ENCODE measurements at regions not wholly inside any gene's neighbourhood (a gene's known extent, or its start where the extent isn't known, plus 50 kb on each side); places are given as distances from the start of the nearest gene placed in this dataset.

- peaks cover 42% of the 10 kb centered on the region; the same call in 1 of the 2 replicates for H3K79me2 ChIP-seq (ENCODE audit: insufficient read depth, low read depth, low read length)
- ChIA-PET CTCF (ENCODE audit: unreplicated experiment) (no interaction called here), POLR2A (interaction anchor here (1.2 to 2.5 kb wide), 4 partner anchors 8 to 181 kb away, joined by 4 to 7 read pairs (median 4); partner anchors contain the start of genes AKAP3 and NDUFA9)
- BruUV-seq (replicated peaks) = TSS peak; percentile 89
- intact Hi-C loops (cut with micrococcal nuclease; ENCODE audit: unreplicated experiment) = loop anchor here (2.0 to 5.0 kb wide), 5 partner anchors 181 to 1533 kb away; partner anchors contain the start of genes AKAP3, NDUFA9, PARP11 and RAD51AP1
- H3K4me2 ChIP-seq (ENCODE audit: low read length) = peak overlapping the region; percentile 87
- TF ChIP-seq CTCF (conservative IDR thresholded peaks at IDR 0.05; ENCODE audit: low read length) (no peak), EZH2phosphoT487 (IDR thresholded peaks at IDR 0.05; ENCODE audit: borderline replicate concordance, low read depth, low read length) (no peak)
- H3K9me3 ChIP-seq (ENCODE audit: low read length) = peaks cover 13% of the 10 kb centered on the region; the same call in 1 of the 2 replicates
- H3K4me3 ChIP-seq (ENCODE audit: low read depth, low read length, poor library complexity, severe bottlenecking) = peak overlapping the region; percentile 82
- H4K20me1 ChIP-seq (ENCODE audit: insufficient read depth, low read length) = no peaks in the 10 kb centered on the region
- DNase-seq (ENCODE audit: low spot score) = peak; percentile 65
- H3K36me3 ChIP-seq (ENCODE audit: insufficient read depth, low read length) = peaks cover 28% of the 10 kb centered on the region
- peaks cover 50% of the 10 kb centered on the region for H3K4me1 ChIP-seq (ENCODE audit: insufficient read depth, low read length, poor library complexity, severe bottlenecking)
- H3K9me2 ChIP-seq (ENCODE audit: insufficient read depth, low read length) = no peaks in the 10 kb centered on the region
- H3K27ac ChIP-seq (ENCODE audit: low read depth, low read length, poor library complexity, severe bottlenecking) = peak overlapping the region; percentile 98
- peak overlapping the region; percentile 46; the same call in 1 of the 2 replicates for H2AFZ ChIP-seq (ENCODE audit: low read length)
These were observed 79.9 kb upstream of the KCNA1 start for GRCh38 chr12:4829793-4830162.

DNA sequence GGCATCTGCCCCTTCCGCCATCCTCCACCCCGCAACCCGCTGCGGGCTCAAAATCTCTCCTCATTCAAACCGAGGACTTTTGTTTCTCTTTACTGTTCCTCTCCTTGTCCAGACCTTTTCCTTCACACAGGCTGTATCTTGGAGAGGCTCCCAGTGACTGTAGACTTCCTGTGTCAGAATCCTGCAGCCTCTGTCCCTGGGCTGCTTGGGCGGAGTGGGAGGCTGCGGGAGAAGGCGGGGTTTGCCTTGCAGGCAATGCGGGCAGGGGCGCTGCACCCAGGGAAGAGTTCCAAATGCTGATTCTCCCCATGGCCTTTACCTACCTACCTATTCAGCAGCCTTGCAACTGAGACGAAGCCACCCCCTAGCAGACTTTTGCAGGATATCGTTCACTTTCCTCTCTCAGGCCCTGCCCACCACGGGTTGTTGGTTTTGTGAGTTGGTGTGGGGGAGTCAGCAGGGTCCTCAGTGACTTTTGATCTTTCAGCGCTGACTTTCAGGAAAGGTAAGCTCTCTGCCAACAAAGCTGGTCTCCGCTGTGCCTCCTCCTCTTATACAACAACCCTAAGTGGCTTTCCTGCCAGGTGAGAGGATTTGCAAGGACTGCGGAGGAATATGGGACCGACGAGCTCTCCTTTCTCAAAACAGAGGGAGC is 79.0 kb upstream of the KCNA1 start:
- Histone ChIP-seq H3K4me2 (ENCODE audit: low read length) (peak overlapping the region; percentile 87), H3K36me3 (ENCODE audit: insufficient read depth, low read length) (peaks cover 18% of the 10 kb centered on the region), H2AFZ (ENCODE audit: low read length) (peak overlapping the region; percentile 11; the same call in 1 of the 2 replicates), H3K9me3 (ENCODE audit: low read length) (peaks cover 13% of the 10 kb centered on the region; the same call in 1 of the 2 replicates), H3K4me3 (ENCODE audit: low read depth, low read length, poor library complexity, severe bottlenecking) (peak overlapping the region; percentile 82), H3K79me2 (ENCODE audit: insufficient read depth, low read depth, low read length) (peaks cover 35% of the 10 kb centered on the region; the same call in 1 of the 2 replicates), H3K27ac (ENCODE audit: low read depth, low read length, poor library complexity, severe bottlenecking) (peak overlapping the region; percentile 98), H3K4me1 (ENCODE audit: insufficient read depth, low read length, poor library complexity, severe bottlenecking) (peaks cover 41% of the 10 kb centered on the region), H4K20me1 (ENCODE audit: insufficient read depth, low read length) (no peaks in the 10 kb centered on the region), H3K9me2 (ENCODE audit: insufficient read depth, low read length) (no peaks in the 10 kb centered on the region)
- ChIA-PET CTCF (ENCODE audit: unreplicated experiment) (no interaction called here), POLR2A (interaction anchor here (0.8 to 1.2 kb wide), 2 partner anchors 11 to 26 kb away, joined by 3 read pairs; no protein-coding TSS in a partner anchor)
- DNase-seq (ENCODE audit: low spot score) = no peak
- TF ChIP-seq EZH2phosphoT487 (IDR thresholded peaks at IDR 0.05; ENCODE audit: borderline replicate concordance, low read depth, low read length) (no peak), CTCF (conservative IDR thresholded peaks at IDR 0.05; ENCODE audit: low read length) (no peak)
- no TSS peak for BruUV-seq (replicated peaks)
- intact Hi-C loops (cut with micrococcal nuclease; ENCODE audit: unreplicated experiment) = no loop called here

DNA sequence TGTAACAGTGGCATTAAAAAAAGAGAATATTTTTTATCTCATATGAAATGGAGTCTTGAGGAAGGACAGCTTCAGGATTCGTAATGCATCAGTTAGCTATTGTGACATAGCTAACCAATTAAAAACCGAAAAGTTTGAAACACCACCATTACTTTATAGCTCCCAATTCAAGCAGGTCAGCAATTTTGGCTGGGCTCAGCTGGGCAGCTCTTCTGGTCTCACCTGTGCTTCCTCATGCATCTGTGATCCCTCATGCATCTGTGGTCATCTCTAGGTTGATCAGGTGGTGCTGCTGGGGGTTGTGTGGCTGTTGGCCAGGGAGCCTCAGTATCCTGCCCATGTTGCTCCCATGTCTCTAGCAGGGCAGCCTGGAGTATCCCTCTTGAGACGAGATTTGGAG is 76.7 kb upstream of the KCNA1 start:
- H3K9me3 ChIP-seq (ENCODE audit: low read length) = peaks cover 13% of the 10 kb centered on the region; the same call in 1 of the 2 replicates
- no peak for DNase-seq (ENCODE audit: low spot score)
- peaks cover 13% of the 10 kb centered on the region; the same call in 1 of the 2 replicates for H3K79me2 ChIP-seq (ENCODE audit: insufficient read depth, low read depth, low read length)
- H2AFZ ChIP-seq (ENCODE audit: low read length) = no peak overlapping the region
- intact Hi-C loops (cut with micrococcal nuclease; ENCODE audit: unreplicated experiment) = no loop called here
- no peaks in the 10 kb centered on the region; the same call in 1 of the 2 replicates for H3K36me3 ChIP-seq (ENCODE audit: insufficient read depth, low read length)
- no peaks in the 10 kb centered on the region for H3K9me2 ChIP-seq (ENCODE audit: insufficient read depth, low read length)
- BruUV-seq (replicated peaks) = no TSS peak
- no peak overlapping the region for H3K27ac ChIP-seq (ENCODE audit: low read depth, low read length, poor library complexity, severe bottlenecking)
- peaks cover 24% of the 10 kb centered on the region for H3K4me1 ChIP-seq (ENCODE audit: insufficient read depth, low read length, poor library complexity, severe bottlenecking)
- H3K4me3 ChIP-seq (ENCODE audit: low read depth, low read length, poor library complexity, severe bottlenecking) = no peak overlapping the region
- TF ChIP-seq EZH2phosphoT487 (IDR thresholded peaks at IDR 0.05; ENCODE audit: borderline replicate concordance, low read depth, low read length) (no peak), CTCF (conservative IDR thresholded peaks at IDR 0.05; ENCODE audit: low read length) (no peak)
- H3K4me2 ChIP-seq (ENCODE audit: low read length) = no peak overlapping the region
- ChIA-PET CTCF (ENCODE audit: unreplicated experiment) (no interaction called here), POLR2A (no interaction called here)
- no peaks in the 10 kb centered on the region for H4K20me1 ChIP-seq (ENCODE audit: insufficient read depth, low read length)

Measured in OCI-LY7 (cell line).